Ishikawa (cell line): ENCODE measurements at regions not wholly inside any gene's neighbourhood (a gene's known extent, or its start where the extent isn't known, plus 50 kb on each side); places are given as distances from the start of the nearest gene placed in this dataset.

Experiments used
- FOXM1 ChIP-seq: IDR thresholded peaks from 2 replicates; pipeline ENCODE4 v1.6.1; 2012; ENCODE audit warnings: low read depth, borderline replicate concordance
- RAD21 ChIP-seq: IDR thresholded peaks from 2 replicates; pipeline ENCODE4 v1.6.1; 2012; ENCODE audit warnings: low read depth
- REST ChIP-seq: IDR thresholded peaks from 2 replicates; pipeline ENCODE4 v1.6.1; 2012; ENCODE audit warnings: low read depth, mild to moderate bottlenecking
- USF1 ChIP-seq: IDR thresholded peaks from 2 replicates; pipeline ENCODE4 v1.6.1; 2012
- YY1 ChIP-seq: IDR thresholded peaks from 2 replicates; pipeline ENCODE4 v1.6.1; 2012; ENCODE audit warnings: low read depth
- TF ChIP-seq, protein P1 (sequence below): IDR thresholded peaks from 2 replicates; pipeline ENCODE4 v1.6.1; 2012

- TF ChIP-seq USF1, result no peak
- TF ChIP-seq REST, result no peak
- TF ChIP-seq FOXM1, result no peak
- TF ChIP-seq, protein P1, sequence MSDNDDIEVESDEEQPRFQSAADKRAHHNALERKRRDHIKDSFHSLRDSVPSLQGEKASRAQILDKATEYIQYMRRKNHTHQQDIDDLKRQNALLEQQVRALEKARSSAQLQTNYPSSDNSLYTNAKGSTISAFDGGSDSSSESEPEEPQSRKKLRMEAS, result no peak
- TF ChIP-seq YY1, result no peak
- no peak for TF ChIP-seq RAD21
These were observed 1008.1 kb upstream of the TENM3 start for GRCh38 chr4:181234951-181235680.
